Right ventricle myocardium superior (tissue), 1 donor: ENCODE measurements at regions not wholly inside any gene's neighbourhood (a gene's known extent, or its start where the extent isn't known, plus 50 kb on each side); places are given as distances from the start of the nearest gene placed in this dataset.
A peak's percentile ranks its signal among the peaks of the same experiment; 100 is the strongest.
"Not testable (repeated sequence)": the region's sequence is repeated elsewhere in the genome, so short reads cannot be mapped to it uniquely, and the experiment has no call there.

Experiments
- ATAC-seq: fragments of 200-7000 bp; cut with Tn5 transposase; one replicate; pipeline ENCODE4 v1.9.1; 2020; ENCODE audit warnings: mild to moderate bottlenecking; ENCODE audit not compliant: poor library complexity
- DNase-seq: peaks from one replicate; pipeline ENCODE4 v3.0.0-alpha.2; 2020
- intact Hi-C: fragments of 100-400 bp; cut with DNase I; formaldehyde crosslinking; loops from one replicate; pipeline ENCODE4 v1.11.2; 2022
- donor health status: DM: no; HTN: yes; CAD: no; lungs with severe emphysema.

- DNase-seq, result peak; percentile 89
- intact Hi-C loops, result no loop called here
- peak; percentile 92 for ATAC-seq
These were observed 418.2 kb upstream of the NAALADL2 start for GRCh38 chr3:174440741-174441587.

GRCh38 chr3:174441588-174442301, 417.4 kb upstream of the NAALADL2 start:
- intact Hi-C loops, result no loop called here
- DNase-seq (no peak), ATAC-seq (no peak)

GRCh38 chr3:174442302-174442682, 416.8 kb upstream of the NAALADL2 start:
- DNase-seq (no peak), ATAC-seq (no peak)
- intact Hi-C loops, result no loop called here

GRCh38 chr3:174444391-174444790, 414.7 kb upstream of the NAALADL2 start:
- intact Hi-C loops, result no loop called here
- no peak for DNase-seq
- no peak for ATAC-seq

- intact Hi-C loops, result no loop called here
These were observed 401.4 kb upstream of the NAALADL2 start for GRCh38 chr3:174457758-174458157.

GRCh38 chr3:174460831-174461230, 398.3 kb upstream of the NAALADL2 start:
- no peak for DNase-seq
- ATAC-seq, result no peak
- intact Hi-C loops, result no loop called here

More at GRCh38 chr3:174457758-174458157, 401.4 kb upstream of the NAALADL2 start:
- ATAC-seq, result no peak
- no peak for DNase-seq

GRCh38 chr3:174462916-174463315, 396.2 kb upstream of the NAALADL2 start:
- DNase-seq (no peak), ATAC-seq (no peak)
- intact Hi-C loops, result no loop called here

- ATAC-seq, result no peak
- intact Hi-C loops, result no loop called here
These were observed 394.0 kb upstream of the NAALADL2 start for GRCh38 chr3:174465177-174465576.

GRCh38 chr3:174466471-174467054, 392.6 kb upstream of the NAALADL2 start:
- ATAC-seq, result no peak
- intact Hi-C loops, result no loop called here
- DNase-seq, result no peak

More at GRCh38 chr3:174465177-174465576, 394.0 kb upstream of the NAALADL2 start:
- no peak for DNase-seq

- ATAC-seq, result no peak
- intact Hi-C loops, result no loop called here
These were observed 381.6 kb upstream of the NAALADL2 start for GRCh38 chr3:174477491-174477890.

GRCh38 chr3:174480767-174481166, 378.4 kb upstream of the NAALADL2 start:
- intact Hi-C loops, result no loop called here
- ATAC-seq (no peak), DNase-seq (no peak)

More at GRCh38 chr3:174477491-174477890, 381.6 kb upstream of the NAALADL2 start:
- DNase-seq, result no peak

GRCh38 chr3:174482541-174482940, 376.6 kb upstream of the NAALADL2 start:
- intact Hi-C loops, result no loop called here
- DNase-seq (no peak), ATAC-seq (no peak)

GRCh38 chr3:174483254-174483653, 375.9 kb upstream of the NAALADL2 start:
- DNase-seq (no peak), ATAC-seq (no peak)
- intact Hi-C loops, result no loop called here

GRCh38 chr3:174483856-174484255, 375.3 kb upstream of the NAALADL2 start:
- ATAC-seq, DNase-seq, intact Hi-C loops: not testable (repeated sequence)

- ATAC-seq (peak; percentile 22), DNase-seq (no peak)
- intact Hi-C loops, result no loop called here
These were observed 370.6 kb upstream of the NAALADL2 start for GRCh38 chr3:174488527-174488926.

- no peak for DNase-seq
- no peak for ATAC-seq
- intact Hi-C loops, result no loop called here
These were observed 363.8 kb upstream of the NAALADL2 start for GRCh38 chr3:174495311-174495710.

- DNase-seq (no peak), ATAC-seq (peak; percentile 38)
- intact Hi-C loops, result no loop called here
These were observed 363.2 kb upstream of the NAALADL2 start for GRCh38 chr3:174495928-174496327.

GRCh38 chr3:174498638-174499037, 360.5 kb upstream of the NAALADL2 start:
- ATAC-seq (no peak), DNase-seq (no peak)
- intact Hi-C loops, result no loop called here

- no peak for DNase-seq
- intact Hi-C loops, result no loop called here
- no peak for ATAC-seq
These were observed 353.9 kb upstream of the NAALADL2 start for GRCh38 chr3:174505266-174505665.

GRCh38 chr3:174524203-174524602, 334.9 kb upstream of the NAALADL2 start:
- intact Hi-C loops, result no loop called here
- DNase-seq, result no peak
- no peak for ATAC-seq
